HG03442 (cell line): ENCODE measurements at regions not wholly inside any gene's neighbourhood (a gene's known extent, or its start where the extent isn't known, plus 50 kb on each side); places are given as distances from the start of the nearest gene placed in this dataset.

Experiments used
- ATAC-seq: cut with Tn5 transposase; IDR thresholded peaks from one replicate; pipeline ENCODE4 v1.9.1; 2021; ENCODE audit warnings: mild to moderate bottlenecking, moderate library complexity; ENCODE audit not compliant: unreplicated experiment

- no peak for ATAC-seq
Observed at GRCh38 chr6:154561750-154562149, 51.3 kb upstream of the CNKSR3 start.

DNA sequence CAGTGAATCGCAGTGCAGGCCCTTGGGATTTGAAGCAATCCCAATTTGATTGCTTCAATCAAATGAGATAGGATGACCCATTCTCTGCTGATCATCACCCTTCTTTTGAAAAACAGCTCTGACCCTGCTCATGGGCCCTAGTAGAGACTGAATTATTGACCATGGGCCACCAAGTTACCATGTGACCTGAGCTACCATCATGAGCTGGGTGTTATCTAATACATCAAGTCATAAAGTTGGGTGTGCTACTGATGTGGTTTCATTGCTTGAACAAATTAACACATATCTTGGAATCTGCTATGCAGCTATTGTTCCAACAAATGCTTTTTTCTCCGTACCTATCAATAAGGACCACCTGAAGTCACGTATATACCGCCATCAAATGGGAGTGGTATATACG lies 54.8 kb upstream of the CNKSR3 start:
- ATAC-seq = no peak

- ATAC-seq = no peak
Observed at GRCh38 chr6:154566866-154567265, 56.4 kb upstream of the CNKSR3 start.

DNA sequence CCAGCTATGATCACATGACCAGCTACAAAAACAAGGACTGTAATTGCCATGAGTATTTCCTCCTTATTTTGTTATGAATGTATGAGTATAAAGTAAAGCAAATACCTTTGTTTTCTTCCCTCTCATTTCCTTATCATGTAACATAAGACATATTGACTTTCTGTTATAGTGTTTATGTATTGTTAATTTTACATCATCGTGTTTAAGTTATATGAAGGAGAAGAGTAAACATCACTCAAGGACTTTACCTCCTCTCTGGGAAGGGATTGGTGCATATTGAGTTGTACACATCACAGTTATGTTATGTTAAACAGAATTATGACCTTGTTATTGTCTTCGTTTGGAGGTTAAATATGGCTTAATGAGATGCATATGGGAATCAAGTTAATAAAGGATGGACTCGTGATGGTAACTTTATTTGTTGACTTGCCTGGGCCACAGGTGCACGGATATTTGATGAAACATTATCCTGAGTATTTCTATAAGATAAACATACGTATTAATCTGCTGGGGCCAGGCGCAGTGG lies 57.3 kb upstream of the CNKSR3 start:
- no peak for ATAC-seq

DNA sequence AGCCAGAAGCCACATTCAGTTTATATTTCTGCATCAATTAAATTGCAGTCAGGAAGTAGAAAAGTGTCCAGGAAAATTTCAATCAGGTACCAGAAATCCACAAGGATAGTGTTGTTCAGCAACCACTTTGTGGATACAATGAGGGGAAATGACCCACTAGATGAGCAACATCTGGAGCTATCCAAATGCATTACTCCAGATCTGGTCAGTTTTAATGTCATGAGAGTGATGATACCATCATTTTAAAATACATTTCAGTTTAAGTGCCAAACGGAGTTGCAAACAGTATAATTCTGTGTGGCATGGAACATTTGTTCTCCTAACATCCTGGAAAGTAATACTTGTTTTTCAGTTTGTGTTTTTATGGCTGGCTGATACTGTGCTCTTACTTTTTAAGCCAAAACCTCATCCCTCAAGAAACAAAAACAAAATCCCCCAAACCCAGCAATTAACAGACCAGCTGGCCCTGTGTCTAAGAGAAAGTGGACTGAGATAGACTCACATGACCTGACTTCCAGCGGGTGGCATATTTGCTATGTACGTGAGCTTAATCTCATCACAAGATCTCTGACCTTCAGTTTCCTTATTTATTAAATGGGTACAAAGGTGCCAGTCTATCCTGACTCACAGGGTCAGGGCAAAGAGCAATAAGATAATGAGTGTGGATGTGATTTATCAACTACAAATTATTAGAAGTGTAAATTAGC lies 58.8 kb upstream of the CNKSR3 start:
- ATAC-seq = no peak

GRCh38 chr6:154570505-154570904 lies 60.0 kb upstream of the CNKSR3 start:
- ATAC-seq = no peak

DNA sequence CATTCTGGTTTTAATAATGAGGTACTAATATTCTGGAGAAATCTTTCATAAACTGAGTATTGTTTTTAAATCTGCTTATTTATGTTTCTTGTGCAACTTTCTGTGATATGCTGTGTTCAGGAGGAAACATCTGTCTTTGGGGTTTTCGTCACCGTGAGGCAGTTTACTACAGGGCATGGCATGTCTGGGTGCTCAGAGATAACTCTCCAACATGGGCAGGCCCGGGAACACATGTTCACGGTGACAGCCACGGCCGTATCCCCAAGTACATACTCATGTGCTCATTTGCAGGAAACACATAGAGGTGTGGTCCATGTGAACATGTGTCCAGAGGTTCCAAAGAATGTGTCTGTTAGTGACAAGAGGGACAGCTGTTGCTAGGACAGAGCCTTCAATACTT lies 62.1 kb upstream of the CNKSR3 start:
- ATAC-seq = no peak

DNA sequence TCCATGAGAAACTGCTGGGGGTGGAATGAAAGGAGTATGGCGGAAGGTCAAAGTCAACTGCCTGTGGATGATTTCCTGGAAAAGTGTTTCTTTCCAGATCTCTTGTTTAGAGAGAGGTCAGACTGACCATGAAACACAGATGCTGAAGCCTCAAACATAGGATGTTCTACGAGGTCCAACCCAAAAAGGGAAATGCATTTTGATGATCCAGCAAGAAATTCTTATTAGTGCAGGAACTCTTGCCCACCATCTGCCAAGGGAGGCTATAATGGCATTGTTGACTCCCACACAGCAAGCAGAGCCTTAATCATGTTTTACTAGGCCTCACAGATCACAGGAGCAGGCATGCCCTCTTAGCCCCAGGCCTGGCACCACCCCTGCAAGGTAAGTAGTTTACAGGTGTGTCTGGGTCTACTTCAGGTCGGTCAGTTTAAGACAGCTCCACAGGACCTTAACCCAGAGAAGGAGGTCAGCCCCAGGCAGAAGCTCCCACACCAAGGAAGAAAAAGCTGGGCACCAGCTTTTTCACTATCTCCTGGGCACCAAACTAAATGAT lies 67.6 kb upstream of the CNKSR3 start:
- no peak for ATAC-seq

- no peak for ATAC-seq
Observed at GRCh38 chr6:154579046-154579445, 68.6 kb upstream of the CNKSR3 start.

- ATAC-seq = no peak
Observed at GRCh38 chr6:154579485-154579884, 69.0 kb upstream of the CNKSR3 start.

- no peak for ATAC-seq
Observed at GRCh38 chr6:154580397-154581135, 70.1 kb upstream of the CNKSR3 start.

- no peak for ATAC-seq
Observed at GRCh38 chr6:154582696-154583095, 72.2 kb upstream of the CNKSR3 start.

DNA sequence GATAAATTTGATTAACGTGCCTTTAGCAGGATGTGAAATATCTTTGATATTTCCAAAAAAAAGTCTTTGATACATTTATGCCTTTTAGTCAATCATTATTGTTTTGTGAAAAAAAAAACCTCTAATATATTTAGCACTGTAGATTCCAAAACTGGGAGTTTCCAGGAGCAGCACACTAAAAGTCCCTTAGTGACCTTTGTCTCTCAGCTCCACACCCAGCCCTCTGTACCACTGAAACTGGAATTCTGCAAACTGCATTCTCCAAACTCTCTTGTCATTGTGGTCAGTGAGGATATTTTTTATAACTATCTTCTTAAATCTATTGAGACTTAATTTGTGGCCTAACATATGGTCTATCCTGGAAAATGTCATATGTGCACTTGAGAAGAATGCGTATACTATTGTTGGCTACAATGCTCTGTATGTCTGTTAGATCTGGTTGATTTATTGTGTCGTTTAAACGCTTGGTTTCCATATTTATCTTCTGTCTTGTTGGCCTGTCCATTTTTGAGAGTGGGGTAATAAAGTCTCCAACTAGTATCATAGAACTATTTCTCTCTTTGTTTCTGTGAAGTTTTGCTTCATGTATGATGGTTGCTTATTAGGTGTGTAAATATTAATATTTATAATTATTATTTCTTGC lies 73.2 kb upstream of the CNKSR3 start:
- no peak for ATAC-seq

GRCh38 chr6:154590756-154591155 lies 80.3 kb upstream of the CNKSR3 start:
- ATAC-seq = no peak

DNA sequence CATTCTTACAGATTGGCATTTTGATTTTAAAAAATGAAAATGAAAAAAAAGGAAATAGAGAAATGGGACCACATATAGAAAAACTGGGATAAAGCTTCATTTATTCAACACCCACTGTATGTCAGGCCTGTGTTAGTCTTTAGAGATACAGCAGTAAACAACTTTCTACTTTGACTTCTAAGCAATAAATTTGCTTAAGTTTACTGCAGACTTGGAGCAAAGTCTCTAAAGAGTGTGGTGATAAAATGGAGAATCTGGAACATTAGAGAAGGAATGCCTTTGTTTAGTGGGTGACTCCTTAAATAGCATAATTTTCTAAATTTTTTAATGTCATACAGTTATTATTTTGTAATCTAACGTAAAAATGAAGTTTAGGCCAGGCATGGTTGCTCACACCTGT lies 80.7 kb upstream of the CNKSR3 start:
- no peak for ATAC-seq

DNA sequence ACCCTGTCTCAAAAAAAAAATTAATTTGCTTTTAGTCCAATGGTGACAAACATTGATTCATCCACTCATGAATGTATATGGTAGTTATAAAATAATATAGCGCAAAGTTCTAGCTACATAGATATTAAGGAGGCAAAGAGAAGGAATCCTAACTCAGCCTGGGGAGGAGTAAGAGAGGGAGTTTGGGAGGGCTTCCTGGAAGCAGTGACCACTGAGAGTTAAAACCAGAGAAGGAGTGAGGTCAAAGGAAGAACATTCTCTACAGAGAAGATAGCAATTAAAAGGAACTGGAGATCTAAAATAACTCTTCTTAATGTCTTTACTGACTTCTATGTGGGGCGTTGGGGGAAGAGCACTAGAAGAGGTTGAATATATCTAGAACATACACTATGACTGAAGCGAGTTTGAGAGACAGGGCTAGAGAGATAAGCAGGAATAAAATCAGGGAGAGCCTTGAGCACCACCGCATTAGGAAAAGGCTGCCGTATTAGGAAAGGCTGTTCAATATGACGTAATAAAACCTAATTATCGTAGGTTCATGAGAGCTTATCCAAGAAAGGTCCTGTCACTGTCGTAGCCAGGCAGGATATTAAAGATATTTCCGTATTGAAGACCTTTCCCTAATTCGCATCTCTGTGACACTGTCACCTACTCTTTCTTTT lies 81.8 kb upstream of the CNKSR3 start:
- no peak for ATAC-seq

- ATAC-seq = no peak
Observed at GRCh38 chr6:154593122-154593521, 82.6 kb upstream of the CNKSR3 start.

- no peak for ATAC-seq
Observed at GRCh38 chr6:154594496-154595198, 84.2 kb upstream of the CNKSR3 start.

GRCh38 chr6:154595538-154595937 lies 85.1 kb upstream of the CNKSR3 start:
- ATAC-seq = no peak

DNA sequence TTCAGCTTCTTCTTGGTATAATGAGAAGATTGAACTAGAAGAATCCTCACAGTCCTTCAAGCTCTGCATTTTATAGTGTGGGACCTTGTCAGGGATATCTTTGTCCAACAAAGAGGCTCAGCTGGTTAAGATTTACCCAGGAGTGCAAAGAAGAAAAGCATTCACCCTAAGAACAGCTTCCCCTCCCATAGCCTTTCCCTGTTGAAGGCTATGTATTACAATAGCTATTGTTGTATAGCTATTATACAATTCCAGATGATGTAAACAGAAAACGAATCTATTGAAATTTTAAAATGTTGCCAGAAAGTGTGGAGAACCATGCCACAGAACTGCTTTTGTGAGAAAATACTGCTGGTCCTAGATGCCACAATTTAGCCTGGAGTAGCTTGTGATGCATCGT lies 85.5 kb upstream of the CNKSR3 start:
- ATAC-seq = no peak
